Stimulated activated CD8-positive, alpha-beta memory T cell treated with anti-CD3 and anti-CD28 coated beads, Interleukin-12 subunit alpha, Interleukin-12 subunit beta, amount 100 ng/mL, for 24 hours (primary cell): ENCODE measurements at regions not wholly inside any gene's neighbourhood (a gene's known extent, or its start where the extent isn't known, plus 50 kb on each side); places are given as distances from the start of the nearest gene placed in this dataset.

ENCODE experiments used
- DNase-seq: peaks from one replicate; pipeline ENCODE4 v3.0.0-alpha.2; 2020; ENCODE audit errors: extremely low read depth

GRCh38 chr10:10803278-10803677 is 214.4 kb upstream of the CELF2 start:
- DNase-seq, result no peak

- no peak for DNase-seq
These were observed 213.6 kb upstream of the CELF2 start for GRCh38 chr10:10804061-10804460.

DNA sequence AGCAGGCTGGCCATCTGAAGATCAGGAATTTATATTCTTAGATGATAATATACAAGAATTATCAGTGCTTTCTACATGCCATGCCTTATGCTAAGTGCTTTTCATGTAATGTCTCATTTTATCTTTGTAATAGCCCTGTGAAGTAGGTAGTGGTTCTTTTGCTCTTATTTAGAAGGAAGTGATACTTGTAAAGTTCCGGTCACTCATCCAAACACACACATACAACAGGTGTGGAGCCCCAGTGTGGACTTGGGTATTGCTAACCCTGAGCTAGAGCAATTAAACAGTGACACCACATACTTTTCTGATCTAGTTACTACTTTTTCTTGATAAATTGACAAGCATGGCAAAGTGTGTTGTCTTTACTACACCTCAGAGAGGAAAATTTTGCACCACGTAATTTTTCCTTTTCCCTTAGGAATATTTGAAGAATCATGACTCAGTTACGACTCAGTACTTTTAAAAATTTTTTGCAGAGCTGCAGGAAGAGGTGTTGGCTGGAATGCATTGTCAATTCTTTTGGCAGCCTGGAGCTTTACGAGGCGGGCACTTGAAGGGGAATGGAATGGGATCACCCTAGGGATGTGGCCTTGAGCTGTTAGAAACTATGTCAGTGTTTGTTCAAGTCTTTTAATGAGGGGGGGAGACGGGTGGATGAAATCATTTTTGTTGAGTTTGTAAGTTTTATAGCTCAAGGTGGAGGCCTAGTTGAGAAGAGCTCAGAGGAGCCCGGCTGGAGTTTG is 212.5 kb upstream of the CELF2 start:
- no peak for DNase-seq

DNA sequence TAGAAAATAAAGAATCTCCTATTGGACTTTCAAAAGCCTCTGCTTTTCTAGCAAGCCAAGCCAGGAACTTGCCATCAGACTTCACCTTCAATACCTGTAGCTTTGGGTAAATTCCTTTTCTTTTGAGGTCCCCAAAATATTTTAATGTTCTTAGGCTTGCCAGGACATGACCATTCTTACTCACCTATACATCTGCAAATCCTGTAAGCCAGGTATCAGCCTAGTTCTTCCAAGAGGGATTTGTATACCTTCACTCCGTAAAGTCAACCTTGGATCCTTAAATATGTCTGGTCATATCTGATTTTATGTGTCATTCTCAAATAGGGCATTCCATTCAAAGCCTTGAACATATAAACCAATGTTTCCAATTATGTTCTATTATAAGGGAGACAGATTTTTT is 210.6 kb upstream of the CELF2 start:
- no peak for DNase-seq

DNA sequence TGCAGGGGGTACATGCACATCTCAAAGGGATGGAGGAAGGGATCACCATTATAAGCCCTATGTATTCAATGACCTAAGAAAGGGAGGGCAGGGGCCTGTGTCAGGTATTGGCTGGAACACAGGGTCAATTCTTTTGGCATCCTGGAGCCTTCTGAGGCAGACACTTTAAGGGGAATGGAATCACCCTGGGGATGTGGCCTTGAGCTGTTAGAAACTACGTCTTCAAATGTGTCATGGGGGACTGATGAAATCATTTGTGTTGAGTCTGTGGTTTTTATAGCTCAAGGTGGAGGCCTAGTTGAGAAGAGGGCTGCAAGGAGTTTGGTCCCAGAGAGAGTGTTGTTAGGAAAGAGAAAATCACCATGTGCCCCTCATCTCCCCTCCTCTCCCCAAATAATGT is 206.1 kb upstream of the CELF2 start:
- no peak for DNase-seq

GRCh38 chr10:10813656-10814055 is 204.0 kb upstream of the CELF2 start:
- no peak for DNase-seq

- no peak for DNase-seq
These were observed 203.6 kb upstream of the CELF2 start for GRCh38 chr10:10814069-10814468.

- DNase-seq, result no peak
These were observed 201.2 kb upstream of the CELF2 start for GRCh38 chr10:10816447-10816846.

GRCh38 chr10:10817609-10818008 is 200.1 kb upstream of the CELF2 start:
- no peak for DNase-seq

DNA sequence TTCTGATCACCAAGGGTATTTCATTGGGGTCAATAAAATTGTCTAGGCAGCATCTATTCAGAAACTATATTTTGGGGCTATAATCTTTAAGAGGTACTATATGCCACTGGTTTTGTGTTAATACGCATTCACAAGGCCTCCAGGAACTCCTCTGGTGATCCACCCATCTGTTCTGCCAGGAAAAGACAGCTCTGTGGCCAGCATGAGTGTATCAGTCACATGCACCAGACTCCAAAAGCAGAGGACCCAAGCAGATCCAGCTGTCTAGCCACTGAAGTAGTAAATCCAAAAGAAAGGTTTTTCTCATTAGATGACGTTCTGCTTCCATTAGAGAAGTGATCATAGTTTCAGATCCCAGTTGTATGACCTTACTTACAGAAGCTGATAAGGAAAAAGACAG is 199.6 kb upstream of the CELF2 start:
- DNase-seq, result no peak

DNA sequence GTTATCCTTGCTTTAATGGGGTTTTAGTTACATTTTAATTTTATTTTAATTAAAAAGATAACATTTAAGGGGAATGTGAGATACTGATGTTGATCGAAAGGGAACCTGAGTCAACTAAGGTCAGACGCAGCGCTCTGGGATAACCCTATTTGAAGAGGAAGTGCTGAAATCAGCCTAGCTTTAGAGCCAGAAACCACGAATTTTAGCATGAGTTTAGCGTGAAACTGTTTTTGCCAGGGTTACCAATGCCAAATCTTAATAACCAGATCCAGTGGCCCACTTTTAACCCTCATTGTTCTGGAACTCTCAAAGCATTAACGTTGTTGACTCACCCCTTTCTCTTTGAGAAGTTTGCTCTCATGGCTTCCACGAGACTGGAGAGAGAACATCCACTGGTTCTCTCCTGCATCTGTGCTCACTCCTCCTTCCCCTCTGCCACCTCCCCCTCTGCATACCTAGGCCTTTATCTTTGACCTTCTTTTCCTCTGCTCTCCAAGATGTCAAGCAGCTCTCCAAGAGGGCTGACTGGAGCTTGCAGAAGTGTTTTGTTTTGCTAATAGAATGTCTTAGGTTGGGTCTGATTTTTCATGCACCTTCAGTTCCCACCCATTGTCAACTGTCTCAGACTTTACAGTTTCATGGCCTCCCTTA is 198.3 kb upstream of the CELF2 start:
- no peak for DNase-seq

- DNase-seq, result no peak
These were observed 195.7 kb upstream of the CELF2 start for GRCh38 chr10:10821926-10822325.

GRCh38 chr10:10824591-10825148 is 193.0 kb upstream of the CELF2 start:
- no peak for DNase-seq

- DNase-seq, result no peak
These were observed 191.5 kb upstream of the CELF2 start for GRCh38 chr10:10826125-10826524.

DNA sequence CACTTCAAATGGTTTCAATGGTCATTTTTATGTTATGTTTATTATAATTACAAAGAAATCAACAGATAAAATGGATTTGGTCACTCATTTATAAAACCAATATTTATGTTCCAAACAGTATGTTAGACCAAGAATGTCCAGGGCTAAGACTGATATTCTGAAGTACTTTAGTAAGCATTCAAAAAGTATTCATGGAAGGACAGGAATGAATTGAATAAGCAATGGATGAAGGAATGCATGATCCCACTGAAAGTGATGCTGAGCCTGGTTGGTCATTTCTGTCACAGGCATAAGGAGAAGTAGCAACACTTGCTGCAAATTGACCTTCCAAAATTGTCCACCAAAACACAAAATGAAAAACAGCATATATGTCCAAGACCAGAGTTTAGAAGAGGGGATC is 189.0 kb upstream of the CELF2 start:
- DNase-seq, result no peak

DNA sequence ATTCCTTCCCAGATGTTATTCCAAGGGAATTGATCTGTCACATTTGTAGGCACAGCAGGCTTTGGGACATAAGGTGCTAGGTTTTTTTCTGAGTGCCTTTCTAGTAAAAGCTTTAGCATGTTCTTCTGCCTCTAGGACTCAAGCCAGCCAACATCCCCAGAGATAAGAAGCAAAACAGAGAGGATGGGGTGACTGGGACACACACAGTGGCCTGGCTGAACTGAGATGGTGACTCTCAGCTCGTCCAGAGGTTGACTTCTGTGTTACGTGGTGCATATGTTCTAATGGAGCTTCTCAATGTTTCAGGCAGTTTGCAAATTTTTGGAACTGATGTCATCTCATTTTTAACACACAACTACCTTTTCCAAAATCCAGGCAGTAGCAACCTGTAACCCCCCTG is 188.1 kb upstream of the CELF2 start:
- no peak for DNase-seq

GRCh38 chr10:10830293-10830986 is 187.2 kb upstream of the CELF2 start:
- no peak for DNase-seq

DNA sequence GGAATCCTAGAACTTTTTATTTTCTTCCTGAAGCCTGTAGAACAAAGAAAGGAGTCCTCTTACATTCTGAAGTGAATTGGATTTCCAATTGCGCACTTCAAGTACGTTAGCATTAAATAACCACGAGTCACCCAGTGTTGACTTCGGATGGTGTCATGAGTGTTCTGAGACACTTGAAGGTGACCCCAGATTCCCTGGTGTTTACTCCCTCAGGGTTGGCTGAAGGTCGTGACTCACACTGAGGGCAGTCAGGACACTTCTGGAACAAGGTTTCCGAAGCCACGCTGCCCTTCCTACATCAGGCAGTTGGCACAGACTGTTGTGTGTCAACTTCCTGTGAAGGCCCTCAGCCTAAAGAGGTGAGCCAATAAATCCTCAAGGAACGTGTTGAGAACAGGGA is 186.6 kb upstream of the CELF2 start:
- DNase-seq, result no peak

GRCh38 chr10:10833955-10834354 is 183.7 kb upstream of the CELF2 start:
- DNase-seq, result no peak

- DNase-seq, result no peak
These were observed 173.4 kb upstream of the CELF2 start for GRCh38 chr10:10844251-10844650.

DNA sequence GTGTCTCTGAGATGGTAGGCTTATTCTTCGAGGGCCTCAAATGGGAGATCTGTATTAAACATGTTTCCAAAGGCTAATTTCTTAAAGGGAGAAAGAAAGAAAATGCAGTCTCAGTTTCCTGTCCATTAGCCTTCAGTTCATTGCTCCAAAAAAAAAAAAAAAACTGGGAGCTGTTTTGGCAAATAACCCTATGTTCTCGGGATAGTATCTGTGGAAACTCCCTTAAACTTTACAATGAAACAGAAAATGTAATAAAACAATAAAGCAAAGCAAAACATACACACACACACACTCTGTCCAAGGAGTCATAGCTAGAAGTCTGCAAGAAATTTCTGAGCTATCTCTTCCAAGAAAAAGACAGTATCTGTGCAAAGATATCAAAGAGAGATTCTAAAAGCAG is 172.5 kb upstream of the CELF2 start:
- DNase-seq, result no peak

DNA sequence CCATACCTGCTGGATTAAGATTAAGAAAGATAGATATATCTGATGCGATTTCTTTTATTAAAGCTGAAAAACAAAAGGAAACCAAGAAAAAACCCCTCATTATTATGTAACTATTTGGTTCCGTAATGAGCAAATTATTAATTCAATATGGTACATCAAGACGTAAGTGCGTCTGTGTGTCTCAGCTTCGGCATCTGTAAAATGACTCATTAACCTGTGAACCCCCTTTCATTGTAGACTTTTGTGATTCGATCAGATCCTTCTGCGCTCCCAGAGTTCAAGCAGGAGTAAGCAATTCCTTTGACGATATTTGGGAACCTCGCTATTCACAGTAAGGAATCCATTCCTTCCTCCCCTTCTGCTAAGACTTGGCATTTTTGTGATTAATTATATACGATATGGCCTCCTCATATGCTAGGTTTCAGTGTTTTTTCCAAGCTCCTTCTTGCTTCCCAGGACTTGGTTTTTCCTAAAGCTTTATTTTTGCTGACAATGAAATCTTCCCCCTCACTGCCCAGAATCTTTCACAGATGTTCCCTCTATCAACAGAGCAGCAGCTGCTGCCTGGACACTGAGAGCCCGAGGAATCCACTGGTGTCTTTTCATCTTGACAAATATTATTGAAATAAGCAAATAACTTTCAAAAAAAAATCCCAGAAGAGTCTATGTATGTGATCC is 171.7 kb upstream of the CELF2 start:
- DNase-seq, result no peak
